ENCODE measurements at regions not wholly inside any gene's neighbourhood (a gene's known extent, or its start where the extent isn't known, plus 50 kb on each side); places are given as distances from the start of the nearest gene placed in this dataset.

DNA sequence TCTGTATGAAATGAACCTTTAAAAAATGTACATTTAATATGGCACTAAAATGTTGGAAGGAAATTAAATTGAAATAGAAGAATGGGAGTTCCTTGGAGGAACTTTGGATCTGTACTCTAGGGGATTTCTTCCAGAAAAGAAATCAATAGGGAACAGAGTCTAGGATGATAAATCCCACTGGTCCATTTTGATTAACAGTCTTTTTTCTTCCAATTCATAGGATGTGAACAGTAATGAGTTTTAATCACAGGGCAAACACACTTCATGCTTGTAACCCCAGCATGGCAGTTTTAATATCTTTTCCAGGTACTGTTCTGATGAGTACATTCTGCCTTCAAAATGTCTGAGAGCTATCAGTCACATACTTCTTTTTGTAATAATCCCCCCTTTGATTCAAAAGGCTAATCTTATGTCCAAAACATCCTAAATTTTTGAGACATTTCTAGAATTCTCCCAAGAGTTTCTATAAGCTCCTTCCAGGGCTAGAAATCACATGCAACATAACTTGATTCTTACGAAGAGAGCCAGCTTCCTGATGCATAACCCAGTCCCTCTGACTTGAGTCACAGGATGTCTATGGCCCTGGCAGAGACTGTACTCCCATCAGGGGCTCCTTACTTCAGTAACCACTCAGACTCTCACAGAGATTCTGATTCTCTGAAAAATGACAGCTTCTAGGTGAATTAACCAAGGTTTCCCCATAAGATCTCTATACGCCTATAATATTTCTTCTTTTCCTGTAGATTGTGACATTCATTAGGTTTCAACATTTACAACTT lies 112.9 kb downstream of the SLC36A4 start:
- DNase-seq (ENCODE audit: low read depth, low spot score) (no peak), ATAC-seq (no peak), FAIRE-seq (no peak)
- Histone ChIP-seq H3K9ac (ENCODE audit: control insufficient read depth, insufficient read depth, low read length) (no peak overlapping the region), H3K27ac (ENCODE audit: control insufficient read depth, insufficient read depth) (no peak overlapping the region), H3K4me2 (ENCODE audit: control insufficient read depth, insufficient read depth) (no peak overlapping the region), H3K9me3 (replicated peaks; ENCODE audit: control insufficient read depth, insufficient read depth, low read length) (no peaks in the 10 kb centered on the region), H4K20me1 (ENCODE audit: control insufficient read depth, insufficient read depth) (no peaks in the 10 kb centered on the region), H3K36me3 (ENCODE audit: control insufficient read depth in 2 of 2, insufficient read depth in 2 of 2, low read length in 1 of 2) (no peaks in the 10 kb centered on the region), H3K27me3 (replicated peaks in 1 of 2; ENCODE audit: control insufficient read depth in 2 of 2, insufficient read depth in 2 of 2, low read length in 1 of 2) (no peaks in the 10 kb centered on the region; a peak in 2 of 4 replicates), H3K79me2 (ENCODE audit: control insufficient read depth, insufficient read depth, low read length) (no peaks in the 10 kb centered on the region), H2AFZ (ENCODE audit: control insufficient read depth, low read depth, low read length) (no peak overlapping the region), H3K4me3 (no peak overlapping the region), H3K4me1 (ENCODE audit: control insufficient read depth, insufficient read depth, low read length) (no peaks in the 10 kb centered on the region)
- POLR2A ChIA-PET = interaction anchor here (0.6 to 0.7 kb wide), 2 partner anchors 12 to 16 kb away, joined by 4 to 10 read pairs; no protein-coding TSS in a partner anchor
- RAD21 ChIA-PET (ENCODE audit: unreplicated experiment) = no interaction called here
- BruUV-seq (replicated peaks) = no TSS peak
- in situ Hi-C loops (cut with MboI) (no loop called here), intact Hi-C loops (cut with micrococcal nuclease; ENCODE audit: unreplicated experiment) (loop anchor here (5.0 kb wide), 1 partner anchor 152 kb away; no protein-coding TSS in a partner anchor)
- TF ChIP-seq, protein P1, sequence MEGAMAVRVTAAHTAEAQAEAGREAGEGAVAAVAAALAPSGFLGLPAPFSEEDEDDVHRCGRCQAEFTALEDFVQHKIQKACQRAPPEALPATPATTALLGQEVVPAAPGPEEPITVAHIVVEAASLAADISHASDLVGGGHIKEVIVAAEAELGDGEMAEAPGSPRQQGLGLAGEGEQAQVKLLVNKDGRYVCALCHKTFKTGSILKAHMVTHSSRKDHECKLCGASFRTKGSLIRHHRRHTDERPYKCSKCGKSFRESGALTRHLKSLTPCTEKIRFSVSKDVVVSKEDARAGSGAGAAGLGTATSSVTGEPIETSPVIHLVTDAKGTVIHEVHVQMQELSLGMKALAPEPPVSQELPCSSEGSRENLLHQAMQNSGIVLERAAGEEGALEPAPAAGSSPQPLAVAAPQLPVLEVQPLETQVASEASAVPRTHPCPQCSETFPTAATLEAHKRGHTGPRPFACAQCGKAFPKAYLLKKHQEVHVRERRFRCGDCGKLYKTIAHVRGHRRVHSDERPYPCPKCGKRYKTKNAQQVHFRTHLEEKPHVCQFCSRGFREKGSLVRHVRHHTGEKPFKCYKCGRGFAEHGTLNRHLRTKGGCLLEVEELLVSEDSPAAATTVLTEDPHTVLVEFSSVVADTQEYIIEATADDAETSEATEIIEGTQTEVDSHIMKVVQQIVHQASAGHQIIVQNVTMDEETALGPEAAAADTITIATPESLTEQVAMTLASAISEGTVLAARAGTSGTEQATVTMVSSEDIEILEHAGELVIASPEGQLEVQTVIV (IDR thresholded peaks at IDR 0.05; ENCODE audit: borderline replicate concordance, partially characterized antibody) = no peak
- TF ChIP-seq TBL1XR1 (IDR thresholded peaks at IDR 0.05; ENCODE audit: low read depth, low read length) (no peak), TCF7 (IDR thresholded peaks at IDR 0.05; ENCODE audit: borderline replicate concordance) (no peak), CEBPB (IDR thresholded peaks at IDR 0.05; ENCODE audit: borderline replicate concordance in 1 of 2, low read depth in 2 of 2, low read length in 2 of 2) (no peak), PAX8 (IDR thresholded peaks at IDR 0.05) (no peak)
- CTCF ChIA-PET = interaction anchor here (0.7 kb wide), 1 partner anchor 238 kb away, joined by 3 read pairs; no protein-coding TSS in a partner anchor
- SMC1A ChIA-PET (ENCODE audit: uncharacterized antibody, unreplicated experiment) = interaction anchor here (1.3 kb wide), 1 partner anchor 143 kb away, joined by 3 read pairs; no protein-coding TSS in a partner anchor
- WGBS (ENCODE audit: insufficient coverage, insufficient replicate concordance, low lambda C conversion rate, missing lambda C conversion rate) = 39% methylated on average over 2 of the region's 2 CpGs

Measured in GM12878 (cell line).